ENCODE measurements at regions not wholly inside any gene's neighbourhood (a gene's known extent, or its start where the extent isn't known, plus 50 kb on each side); places are given as distances from the start of the nearest gene placed in this dataset.

GRCh38 chr2:224175538-224175937 is 136.5 kb upstream of the SERPINE2 start:
- no peak overlapping the region for H3K27ac Mint-ChIP-seq
- no peaks in the 10 kb centered on the region for H3K4me1 Mint-ChIP-seq (ENCODE audit: low read depth)
- H3K36me3 Mint-ChIP-seq (ENCODE audit: insufficient read depth), result no peaks in the 10 kb centered on the region
- H3K4me3 Mint-ChIP-seq (ENCODE audit: low read depth), result no peak overlapping the region
- no peaks in the 10 kb centered on the region for H3K27me3 Mint-ChIP-seq
- no peak for TF ChIP-seq CTCF (IDR thresholded peaks at IDR 0.05; ENCODE audit: unreplicated experiment)
- no peak for DNase-seq (ENCODE audit: low spot score, unreplicated experiment)
- no peaks in the 10 kb centered on the region for H3K9me3 Mint-ChIP-seq (ENCODE audit: low read depth)

- H3K4me1 Mint-ChIP-seq (ENCODE audit: low read depth), result no peaks in the 10 kb centered on the region
- no peak overlapping the region for H3K27ac Mint-ChIP-seq
- H3K9me3 Mint-ChIP-seq (ENCODE audit: low read depth), result no peaks in the 10 kb centered on the region
- no peaks in the 10 kb centered on the region for H3K36me3 Mint-ChIP-seq (ENCODE audit: insufficient read depth)
- DNase-seq (ENCODE audit: low spot score, unreplicated experiment), result no peak
- H3K4me3 Mint-ChIP-seq (ENCODE audit: low read depth), result no peak overlapping the region
- H3K27me3 Mint-ChIP-seq, result no peaks in the 10 kb centered on the region
- no peak for TF ChIP-seq CTCF (IDR thresholded peaks at IDR 0.05; ENCODE audit: unreplicated experiment)
These were observed 135.9 kb upstream of the SERPINE2 start for GRCh38 chr2:224174990-224175389.

GRCh38 chr2:224174521-224174920 is 135.4 kb upstream of the SERPINE2 start:
- H3K27ac Mint-ChIP-seq, result no peak overlapping the region
- H3K9me3 Mint-ChIP-seq (ENCODE audit: low read depth), result no peaks in the 10 kb centered on the region
- no peak for DNase-seq (ENCODE audit: low spot score, unreplicated experiment)
- H3K27me3 Mint-ChIP-seq, result no peaks in the 10 kb centered on the region
- no peak overlapping the region for H3K4me3 Mint-ChIP-seq (ENCODE audit: low read depth)
- no peaks in the 10 kb centered on the region for H3K36me3 Mint-ChIP-seq (ENCODE audit: insufficient read depth)
- no peak for TF ChIP-seq CTCF (IDR thresholded peaks at IDR 0.05; ENCODE audit: unreplicated experiment)
- no peaks in the 10 kb centered on the region for H3K4me1 Mint-ChIP-seq (ENCODE audit: low read depth)

- no peak for DNase-seq (ENCODE audit: low spot score, unreplicated experiment)
- no peak overlapping the region for H3K4me3 Mint-ChIP-seq (ENCODE audit: low read depth)
- no peak for TF ChIP-seq CTCF (IDR thresholded peaks at IDR 0.05; ENCODE audit: unreplicated experiment)
- no peaks in the 10 kb centered on the region for H3K9me3 Mint-ChIP-seq (ENCODE audit: low read depth)
- no peaks in the 10 kb centered on the region for H3K27me3 Mint-ChIP-seq
- H3K36me3 Mint-ChIP-seq (ENCODE audit: insufficient read depth), result no peaks in the 10 kb centered on the region
- H3K4me1 Mint-ChIP-seq (ENCODE audit: low read depth), result no peaks in the 10 kb centered on the region
- H3K27ac Mint-ChIP-seq, result no peak overlapping the region
These were observed 134.8 kb upstream of the SERPINE2 start for GRCh38 chr2:224173933-224174332.

GRCh38 chr2:224173210-224173609 is 134.1 kb upstream of the SERPINE2 start:
- Mint-ChIP-seq H3K9me3 (ENCODE audit: low read depth) (peaks cover under 1% of the 10 kb centered on the region), H3K4me3 (ENCODE audit: low read depth) (no peak overlapping the region), H3K27me3 (no peaks in the 10 kb centered on the region), H3K36me3 (ENCODE audit: insufficient read depth) (no peaks in the 10 kb centered on the region), H3K27ac (no peak overlapping the region), H3K4me1 (ENCODE audit: low read depth) (no peaks in the 10 kb centered on the region)
- no peak for TF ChIP-seq CTCF (IDR thresholded peaks at IDR 0.05; ENCODE audit: unreplicated experiment)
- no peak for DNase-seq (ENCODE audit: low spot score, unreplicated experiment)

Data from progenitor cell of endocrine pancreas (in vitro differentiated cells).